Breast epithelium (tissue), 4 donors: ENCODE measurements at regions not wholly inside any gene's neighbourhood (a gene's known extent, or its start where the extent isn't known, plus 50 kb on each side); places are given as distances from the start of the nearest gene placed in this dataset.

Experiments
- DNase-seq, 2 donors: peaks; one replicate each; pipeline ENCODE4 v3.0.0-alpha.2; 2019; ENCODE audit warnings: low spot score in 2 of 2
- H3K27ac ChIP-seq, 2 donors: fragments of 200-600 bp; sonication (generic) in 1 of 2; one replicate each; pipeline ENCODE4 v1.5.1; 2016 to 2019; ENCODE audit warnings: mild to moderate bottlenecking in 1 of 2
- H3K27me3 ChIP-seq, 2 donors: fragments of 200-600 bp; sonication (generic) in 1 of 2; one replicate each; pipeline versions ENCODE4 v1.5.1 to v1.6.0; 2017 to 2019; ENCODE audit warnings: control low read depth in 1 of 2, mild to moderate bottlenecking in 1 of 2
- H3K36me3 ChIP-seq: fragments of 200-600 bp; one replicate; pipeline ENCODE4 v1.5.1; 2019
- H3K4me1 ChIP-seq, 2 donors: fragments of 200-600 bp; sonication (generic); one replicate each; pipeline ENCODE4 v1.5.1; 2016 to 2019; ENCODE audit warnings: control low read depth in 1 of 2
- H3K4me3 ChIP-seq, 3 donors: fragments of 200-600 bp; sonication (generic); 1 replicate in 2 of 3; 2 replicates in 1 of 3; pipeline ENCODE4 v1.5.1; 2016 to 2019; ENCODE audit warnings: mild to moderate bottlenecking in 3 of 3, moderate library complexity in 2 of 3
- H3K9me3 ChIP-seq, 2 donors: fragments of 200-600 bp; sonication (generic) in 1 of 2; one replicate each; pipeline ENCODE4 v1.5.1; 2016 to 2019; ENCODE audit warnings: control low read depth in 1 of 2
- CTCF ChIP-seq, 3 donors: fragments of 450-650 bp; IDR thresholded peaks; one replicate each; pipeline ENCODE4 v1.5.1; 2016 to 2017; ENCODE audit warnings: antibody characterized with exemption in 3 of 3, mild to moderate bottlenecking in 3 of 3, moderate library complexity in 3 of 3
- POLR2A ChIP-seq: fragments of 450-650 bp; IDR thresholded peaks from one replicate; pipeline ENCODE4 v1.6.1; 2016; ENCODE audit warnings: antibody characterized with exemption, mild to moderate bottlenecking, moderate library complexity
- POLR2AphosphoS5 ChIP-seq, 3 donors: sonication (generic); formaldehyde crosslinking; IDR thresholded peaks; one replicate each; pipeline ENCODE4 v1.6.1; 2017; ENCODE audit warnings: antibody characterized with exemption in 3 of 3
- intact Hi-C: fragments of 100-400 bp; cut with DNase I; formaldehyde crosslinking; loops from one replicate; pipeline ENCODE4 v1.15.1; 2023; ENCODE audit warnings: low total_unique reads

- TF ChIP-seq POLR2AphosphoS5 (IDR thresholded peaks at IDR 0.05), result no peak
- no peak for TF ChIP-seq POLR2A
- TF ChIP-seq CTCF (IDR thresholded peaks at IDR 0.05), result no peak
- H3K4me3 ChIP-seq, result no peak overlapping the region
- no peaks in the 10 kb centered on the region for H3K27me3 ChIP-seq
- no peaks in the 10 kb centered on the region for H3K4me1 ChIP-seq
- intact Hi-C loops, result no loop called here
- no peaks in the 10 kb centered on the region for H3K9me3 ChIP-seq
- no peak for DNase-seq
- H3K36me3 ChIP-seq, result no peaks in the 10 kb centered on the region
- no peak overlapping the region for H3K27ac ChIP-seq
These were observed 280.0 kb downstream of the ANKRD50 start for GRCh38 chr4:124432500-124432899.

- Histone ChIP-seq H3K36me3 (no peaks in the 10 kb centered on the region), H3K27me3 (no peaks in the 10 kb centered on the region), H3K4me3 (no peak overlapping the region), H3K9me3 (no peaks in the 10 kb centered on the region), H3K4me1 (no peaks in the 10 kb centered on the region), H3K27ac (no peak overlapping the region)
- intact Hi-C loops, result no loop called here
- no peak for TF ChIP-seq CTCF (IDR thresholded peaks at IDR 0.05)
- TF ChIP-seq POLR2A, result no peak
- no peak for TF ChIP-seq POLR2AphosphoS5 (IDR thresholded peaks at IDR 0.05)
- DNase-seq, result no peak
These were observed 279.5 kb downstream of the ANKRD50 start for GRCh38 chr4:124433044-124433443.

- Histone ChIP-seq H3K27me3 (no peaks in the 10 kb centered on the region), H3K9me3 (no peaks in the 10 kb centered on the region), H3K27ac (no peak overlapping the region), H3K36me3 (no peaks in the 10 kb centered on the region), H3K4me3 (no peak overlapping the region), H3K4me1 (no peaks in the 10 kb centered on the region)
- DNase-seq, result no peak
- intact Hi-C loops, result no loop called here
- TF ChIP-seq CTCF (IDR thresholded peaks at IDR 0.05) (no peak), POLR2A (no peak), POLR2AphosphoS5 (IDR thresholded peaks at IDR 0.05) (no peak)
These were observed 279.0 kb downstream of the ANKRD50 start for GRCh38 chr4:124433500-124433899.

GRCh38 chr4:124435274-124435950, 277.1 kb downstream of the ANKRD50 start:
- no peaks in the 10 kb centered on the region for H3K27me3 ChIP-seq
- no peak overlapping the region for H3K4me3 ChIP-seq
- intact Hi-C loops, result no loop called here
- H3K36me3 ChIP-seq, result no peaks in the 10 kb centered on the region
- no peak for DNase-seq
- TF ChIP-seq CTCF (IDR thresholded peaks at IDR 0.05) (no peak), POLR2A (no peak), POLR2AphosphoS5 (IDR thresholded peaks at IDR 0.05) (no peak)
- H3K9me3 ChIP-seq, result no peaks in the 10 kb centered on the region
- no peaks in the 10 kb centered on the region for H3K4me1 ChIP-seq
- H3K27ac ChIP-seq, result no peak overlapping the region

- no peaks in the 10 kb centered on the region for H3K4me1 ChIP-seq
- intact Hi-C loops, result no loop called here
- no peak for DNase-seq
- peaks cover 0 to 1% of the 10 kb centered on the region in 2 donors for H3K9me3 ChIP-seq
- no peak overlapping the region for H3K27ac ChIP-seq
- H3K27me3 ChIP-seq, result no peaks in the 10 kb centered on the region
- TF ChIP-seq POLR2AphosphoS5 (IDR thresholded peaks at IDR 0.05) (no peak), CTCF (IDR thresholded peaks at IDR 0.05) (no peak)
- no peak overlapping the region for H3K4me3 ChIP-seq
- H3K36me3 ChIP-seq, result no peaks in the 10 kb centered on the region
These were observed 274.6 kb downstream of the ANKRD50 start for GRCh38 chr4:124437853-124438495.
